T47D (cell line): ENCODE measurements at regions not wholly inside any gene's neighbourhood (a gene's known extent, or its start where the extent isn't known, plus 50 kb on each side); places are given as distances from the start of the nearest gene placed in this dataset.
"Not testable (repeated sequence)": the region's sequence is repeated elsewhere in the genome, so short reads cannot be mapped to it uniquely, and the experiment has no call there.

ENCODE experiments used
- DNase-seq, 2 experiments: peaks; one replicate each; pipeline versions ENCODE4 v3.0.0 to v3.0.0-alpha.2; 2011 to 2012; ENCODE audit warnings: low read depth in 1 of 2, low spot score in 1 of 2
- JUND ChIP-seq: IDR thresholded peaks from 2 replicates; pipeline ENCODE4 v1.6.1; 2012; ENCODE audit warnings: low read depth
- in situ Hi-C: cut with HindIII; loops from 2 replicates; pipeline ENCODE4 v1.10.0; 2016; ENCODE audit warnings: low sequenced_read_pairs, low pct_unique_long_range_greater_than_20kb

GRCh38 chr15:25248583-25249235 lies 190.1 kb downstream of the UBE3A start:
- in situ Hi-C loops, result no loop called here
- no peak for DNase-seq
- no peak for TF ChIP-seq JUND

DNA sequence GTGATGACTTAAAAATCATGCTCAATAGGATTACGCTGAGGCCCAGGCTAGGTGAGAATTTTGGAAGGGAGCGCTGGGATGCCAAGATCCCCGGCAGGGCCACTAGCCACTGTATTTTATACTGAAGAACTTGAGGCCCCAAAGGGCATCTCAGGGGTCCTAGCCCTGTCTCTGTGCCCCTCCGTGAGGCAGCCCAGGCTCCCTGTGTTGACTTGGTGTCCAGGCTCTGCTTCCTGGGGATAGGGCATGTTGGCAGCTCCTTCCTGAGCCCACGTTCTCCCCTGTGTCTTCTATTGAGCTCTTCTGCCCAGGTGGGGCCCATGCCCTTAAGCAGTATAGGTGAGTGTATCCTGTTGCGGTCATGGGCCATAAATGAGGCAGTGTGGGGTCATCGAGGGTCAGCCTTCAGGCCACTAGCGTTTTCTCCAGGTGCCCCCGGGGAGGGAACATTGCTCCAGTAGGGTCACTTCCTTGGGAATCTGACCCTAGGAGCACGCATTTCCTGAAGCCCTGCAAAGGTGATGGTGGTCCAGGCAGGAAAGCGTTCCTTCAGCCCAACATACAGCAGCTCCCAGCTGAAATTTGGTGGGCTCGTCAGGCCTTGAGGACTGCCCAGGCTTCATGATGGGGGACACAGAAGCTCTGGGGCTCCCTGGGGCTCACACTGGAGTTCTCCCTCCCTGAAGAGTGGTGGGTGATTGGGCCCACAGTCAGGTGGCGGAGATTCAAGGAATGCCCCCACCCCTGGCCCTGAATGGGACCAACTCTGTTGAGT lies 189.4 kb downstream of the UBE3A start:
- in situ Hi-C loops, result no loop called here
- TF ChIP-seq JUND, result no peak

GRCh38 chr15:25250011-25250596 lies 188.7 kb downstream of the UBE3A start:
- no peak for DNase-seq
- in situ Hi-C loops, result no loop called here
- no peak for TF ChIP-seq JUND

More for the DNA sequence above, 189.4 kb downstream of the UBE3A start:
- DNase-seq, result no peak

DNA sequence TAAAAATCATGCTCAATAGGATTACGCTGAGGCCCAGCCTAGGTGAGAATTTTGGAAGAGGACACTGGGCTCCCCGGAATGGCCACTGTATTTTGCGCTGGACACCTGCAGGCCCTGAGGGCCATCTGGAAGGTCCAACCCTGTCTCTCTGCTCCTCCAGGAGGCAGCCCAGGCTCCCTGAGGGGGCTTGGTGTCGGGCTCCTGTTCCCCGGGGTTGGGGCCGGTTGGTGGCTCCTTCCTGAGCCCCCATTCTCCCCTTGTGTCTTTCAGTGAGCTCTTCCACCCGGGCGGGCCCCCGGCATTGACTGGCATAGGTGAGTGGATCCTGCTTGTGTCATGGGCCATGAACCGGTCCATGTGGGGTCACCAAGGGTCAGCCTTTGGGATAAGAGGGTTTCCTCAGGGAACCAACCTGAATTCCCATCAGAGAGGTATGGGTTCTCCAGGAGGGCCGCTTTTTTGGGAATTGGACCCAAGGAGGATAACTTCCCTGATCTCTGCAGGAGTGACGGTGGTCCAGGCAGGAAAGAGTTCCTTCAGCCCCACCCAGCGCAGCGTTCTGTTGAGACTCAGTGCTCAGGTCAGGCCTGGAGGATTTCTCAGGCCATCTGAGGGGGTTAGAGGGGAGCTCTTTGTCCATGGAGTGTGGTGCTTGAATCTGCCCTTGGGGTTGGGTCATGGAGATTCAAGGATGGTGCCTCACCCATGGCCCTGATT lies 187.8 kb downstream of the UBE3A start:
- no peak for DNase-seq
- in situ Hi-C loops, result no loop called here
- TF ChIP-seq JUND, result no peak

- DNase-seq, result no peak
- in situ Hi-C loops, result no loop called here
- TF ChIP-seq JUND, result no peak
Measured at GRCh38 chr15:25251700-25252390, 187.0 kb downstream of the UBE3A start.

DNA sequence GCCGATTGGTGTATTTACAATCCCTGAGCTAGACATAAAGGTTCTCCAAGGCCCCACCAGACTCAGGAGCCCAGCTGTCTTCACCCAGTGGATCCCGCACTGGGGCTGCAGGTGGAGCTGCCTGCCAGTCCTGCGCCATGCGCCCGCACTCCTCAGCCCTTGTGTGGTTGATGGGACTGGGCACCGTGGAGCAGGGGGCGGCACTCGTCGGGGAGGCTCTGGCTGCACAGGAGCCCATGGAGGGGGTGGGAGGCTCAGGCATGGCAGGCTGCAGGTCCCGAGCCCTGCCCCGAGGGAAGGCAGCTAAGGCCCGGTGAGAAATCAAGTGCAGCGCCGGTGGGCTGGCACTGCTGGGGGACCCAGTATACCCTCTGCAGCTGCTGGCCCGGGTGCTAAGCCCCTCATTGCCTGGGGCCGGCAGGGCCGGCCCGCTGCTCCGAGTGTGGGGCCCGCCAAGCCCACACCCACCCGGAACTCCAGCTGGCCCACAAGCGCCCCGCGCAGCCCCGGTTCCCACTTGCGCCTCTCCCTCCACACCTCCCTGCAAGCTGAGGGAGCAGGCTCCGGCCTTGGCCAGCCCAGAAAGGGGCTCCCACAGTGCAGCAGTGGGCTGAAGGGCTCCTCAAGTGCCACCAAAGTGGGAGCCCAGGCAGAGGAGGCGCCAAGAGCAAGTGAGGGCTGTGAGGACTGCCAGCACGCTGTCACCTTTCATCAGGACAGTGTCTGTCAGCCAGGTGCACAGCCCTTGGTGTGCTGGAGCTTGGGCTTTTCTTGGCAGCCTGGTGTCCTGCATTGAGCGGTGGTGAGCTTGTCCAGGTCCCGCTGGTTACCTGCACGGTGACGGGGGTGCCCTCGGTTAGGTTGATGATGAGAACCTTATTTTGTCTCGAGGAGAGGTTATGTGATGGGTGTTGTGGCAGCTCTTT lies 185.5 kb downstream of the UBE3A start:
- DNase-seq, in situ Hi-C loops: not testable (repeated sequence)

- in situ Hi-C loops, result no loop called here
- no peak for TF ChIP-seq JUND
- peak in 1 of 2 experiments; percentile 56 for DNase-seq
Measured at GRCh38 chr15:25268166-25268565, 170.7 kb downstream of the UBE3A start.
